Fibroblast of pulmonary artery (primary cell): ENCODE measurements at regions not wholly inside any gene's neighbourhood (a gene's known extent, or its start where the extent isn't known, plus 50 kb on each side); places are given as distances from the start of the nearest gene placed in this dataset.

Experiments used
- DNase-seq: peaks from one replicate; pipeline ENCODE4 v3.0.0-alpha.2; 2010; ENCODE audit warnings: low read depth
- H3K4me3 ChIP-seq: replicated peaks from 2 replicates; pipeline ENCODE4 v1.5.1; 2011; ENCODE audit warnings: low read depth, mild to moderate bottlenecking, control low read depth, low read length, moderate library complexity
- TF ChIP-seq, protein P1 (sequence below): IDR thresholded peaks from 2 replicates; pipeline ENCODE4 v1.5.1; 2011; ENCODE audit warnings: mild to moderate bottlenecking, control low read depth, low read length, inconsistent platforms; ENCODE audit errors: missing control alignments

DNA sequence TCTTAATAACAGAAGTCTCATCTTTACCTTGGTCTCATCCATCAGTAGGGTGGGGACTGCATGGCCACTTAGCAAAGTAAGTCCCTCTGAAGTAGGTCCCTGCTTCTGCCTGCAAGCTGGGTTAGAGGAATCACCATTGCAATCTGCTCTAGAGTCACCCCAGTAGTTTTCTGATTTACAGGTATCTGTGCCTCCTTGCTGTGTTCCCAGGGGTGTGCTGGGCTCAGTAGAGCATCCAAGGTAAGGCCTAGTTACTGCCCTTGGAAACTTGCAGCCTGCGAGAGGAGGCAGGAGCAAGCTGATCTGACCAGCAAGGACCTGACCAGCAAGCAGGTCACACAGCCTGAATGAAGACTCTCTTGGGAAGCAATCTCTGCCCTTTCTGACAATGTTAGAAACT is 160.8 kb upstream of the GSC start:
- TF ChIP-seq, protein P1, sequence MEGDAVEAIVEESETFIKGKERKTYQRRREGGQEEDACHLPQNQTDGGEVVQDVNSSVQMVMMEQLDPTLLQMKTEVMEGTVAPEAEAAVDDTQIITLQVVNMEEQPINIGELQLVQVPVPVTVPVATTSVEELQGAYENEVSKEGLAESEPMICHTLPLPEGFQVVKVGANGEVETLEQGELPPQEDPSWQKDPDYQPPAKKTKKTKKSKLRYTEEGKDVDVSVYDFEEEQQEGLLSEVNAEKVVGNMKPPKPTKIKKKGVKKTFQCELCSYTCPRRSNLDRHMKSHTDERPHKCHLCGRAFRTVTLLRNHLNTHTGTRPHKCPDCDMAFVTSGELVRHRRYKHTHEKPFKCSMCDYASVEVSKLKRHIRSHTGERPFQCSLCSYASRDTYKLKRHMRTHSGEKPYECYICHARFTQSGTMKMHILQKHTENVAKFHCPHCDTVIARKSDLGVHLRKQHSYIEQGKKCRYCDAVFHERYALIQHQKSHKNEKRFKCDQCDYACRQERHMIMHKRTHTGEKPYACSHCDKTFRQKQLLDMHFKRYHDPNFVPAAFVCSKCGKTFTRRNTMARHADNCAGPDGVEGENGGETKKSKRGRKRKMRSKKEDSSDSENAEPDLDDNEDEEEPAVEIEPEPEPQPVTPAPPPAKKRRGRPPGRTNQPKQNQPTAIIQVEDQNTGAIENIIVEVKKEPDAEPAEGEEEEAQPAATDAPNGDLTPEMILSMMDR: no peak
- no peak overlapping the region for H3K4me3 ChIP-seq
- no peak for DNase-seq

DNA sequence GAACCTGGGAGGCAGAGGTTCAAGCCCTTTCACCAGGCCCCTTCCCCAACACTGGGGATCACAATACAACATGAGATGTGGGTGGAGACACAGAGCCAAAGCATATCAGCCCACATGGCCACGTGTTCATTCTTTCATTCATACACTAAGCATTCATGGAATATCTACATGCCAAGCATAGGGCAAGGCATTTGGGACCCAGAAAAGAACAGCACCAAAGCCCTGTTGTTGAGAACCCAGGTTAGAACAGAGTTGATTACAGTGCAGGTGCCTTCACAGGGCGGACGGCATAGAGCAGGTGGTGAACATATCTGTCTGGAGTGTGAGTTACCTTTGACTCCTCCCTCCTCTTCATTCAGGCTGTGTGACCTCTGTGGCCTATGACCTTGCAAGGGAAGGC is 159.4 kb upstream of the GSC start:
- H3K4me3 ChIP-seq: no peak overlapping the region
- TF ChIP-seq, protein P1: no peak
- no peak for DNase-seq

DNA sequence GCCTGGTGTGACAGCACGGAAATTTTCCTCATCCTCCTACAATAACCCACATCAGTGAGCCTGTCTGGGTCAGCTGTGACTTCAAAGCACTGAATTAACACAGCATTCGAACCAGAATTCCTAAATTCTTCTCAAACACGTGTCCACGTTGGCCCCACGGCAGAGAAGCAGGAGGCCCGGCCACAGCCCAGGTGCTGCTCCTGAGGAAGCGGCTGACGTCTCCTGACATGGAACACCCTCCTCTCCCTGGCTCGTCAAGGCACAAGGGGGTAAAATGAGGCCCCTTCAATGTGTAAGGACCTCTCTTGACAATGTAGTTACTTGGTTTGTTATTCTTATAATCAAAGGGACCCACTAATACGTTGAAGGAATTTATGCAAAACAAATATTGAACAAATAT is 156.3 kb upstream of the GSC start:
- no peak overlapping the region for H3K4me3 ChIP-seq
- no peak for DNase-seq
- TF ChIP-seq, protein P1: no peak

DNA sequence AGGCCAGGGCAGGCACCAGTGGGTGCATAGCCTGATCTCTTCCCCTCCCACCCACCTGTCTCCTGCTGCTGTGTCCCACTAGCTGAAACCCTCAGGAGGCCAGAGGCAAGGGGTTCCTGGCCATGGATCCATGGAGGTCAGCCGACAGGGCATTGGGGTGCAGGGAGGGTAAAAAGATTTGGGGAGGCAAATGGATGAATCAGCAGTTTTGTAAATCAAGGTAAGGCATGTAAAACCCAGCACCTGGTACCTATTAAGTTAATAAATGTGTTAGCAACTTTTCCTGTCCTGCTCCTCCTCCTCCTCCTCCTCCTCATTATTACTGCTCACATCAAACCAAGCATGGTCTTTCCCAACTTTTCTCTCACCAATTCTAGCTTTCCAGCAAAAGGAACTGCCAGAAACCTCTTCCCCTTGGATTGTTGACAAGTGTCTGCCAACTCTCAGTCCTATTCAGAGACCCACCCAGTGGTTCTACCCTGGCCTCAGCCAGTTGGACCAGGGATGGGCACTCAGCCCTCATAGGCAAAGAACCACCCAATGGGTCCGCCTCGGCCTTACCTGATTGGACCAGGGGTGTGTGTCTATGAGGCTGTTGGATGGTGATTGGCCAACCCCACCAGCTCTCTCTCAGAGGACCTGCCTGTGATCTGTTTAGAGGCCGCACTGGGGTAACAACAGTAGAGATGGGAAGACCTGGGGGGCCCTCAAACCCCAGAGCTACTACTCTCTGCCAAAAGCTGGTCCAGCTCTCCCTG is 155.7 kb upstream of the GSC start:
- TF ChIP-seq, protein P1: no peak
- H3K4me3 ChIP-seq: no peak overlapping the region
- DNase-seq: no peak

DNA sequence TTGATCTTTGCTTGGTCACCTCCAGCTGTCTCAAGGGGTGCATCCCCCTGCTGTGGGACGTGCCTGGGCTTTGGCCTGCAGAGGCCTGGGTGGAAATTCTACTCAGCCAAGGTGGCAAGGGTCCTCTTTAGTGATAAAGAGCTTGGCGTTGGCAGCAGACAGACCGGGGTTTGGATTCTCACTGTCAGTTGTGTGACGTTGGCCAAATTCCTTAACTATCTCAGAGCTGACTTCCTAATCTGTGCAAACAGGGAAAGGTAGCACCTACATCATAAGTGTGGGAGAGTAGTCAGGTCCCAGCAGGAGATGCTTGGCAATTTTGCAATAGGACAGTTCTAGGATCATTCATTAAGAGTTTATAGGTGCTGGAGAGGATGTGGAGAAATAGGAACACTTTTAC is 154.3 kb upstream of the GSC start:
- no peak overlapping the region for H3K4me3 ChIP-seq
- DNase-seq: no peak
- TF ChIP-seq, protein P1: no peak

DNA sequence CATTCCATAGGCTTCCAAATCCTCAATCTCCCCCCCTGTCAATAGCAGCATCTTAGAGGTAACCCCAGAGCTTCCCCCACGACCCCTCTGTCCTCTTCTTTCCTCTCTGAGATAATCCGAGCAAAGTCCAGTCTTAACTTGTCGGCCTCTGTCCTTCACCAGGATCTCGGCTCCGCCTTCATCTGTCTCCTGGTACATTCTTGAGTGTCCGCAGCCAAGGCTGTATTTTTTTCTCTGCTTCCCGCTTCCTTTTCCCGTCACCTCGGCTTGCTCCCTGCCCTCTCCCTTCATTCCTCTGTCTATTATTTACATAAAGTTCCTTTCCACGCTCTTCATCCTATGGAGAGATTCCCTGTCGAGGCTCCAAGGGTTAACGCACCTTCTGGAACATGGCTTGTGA is 153.9 kb upstream of the GSC start:
- no peak for DNase-seq
- TF ChIP-seq, protein P1: no peak
- no peak overlapping the region for H3K4me3 ChIP-seq
